ENCODE measurements at regions not wholly inside any gene's neighbourhood (a gene's known extent, or its start where the extent isn't known, plus 50 kb on each side); places are given as distances from the start of the nearest gene placed in this dataset.
A peak's percentile ranks its signal among the peaks of the same experiment; 100 is the strongest.
"Not testable (repeated sequence)": the region's sequence is repeated elsewhere in the genome, so short reads cannot be mapped to it uniquely, and the experiment has no call there.

DNA sequence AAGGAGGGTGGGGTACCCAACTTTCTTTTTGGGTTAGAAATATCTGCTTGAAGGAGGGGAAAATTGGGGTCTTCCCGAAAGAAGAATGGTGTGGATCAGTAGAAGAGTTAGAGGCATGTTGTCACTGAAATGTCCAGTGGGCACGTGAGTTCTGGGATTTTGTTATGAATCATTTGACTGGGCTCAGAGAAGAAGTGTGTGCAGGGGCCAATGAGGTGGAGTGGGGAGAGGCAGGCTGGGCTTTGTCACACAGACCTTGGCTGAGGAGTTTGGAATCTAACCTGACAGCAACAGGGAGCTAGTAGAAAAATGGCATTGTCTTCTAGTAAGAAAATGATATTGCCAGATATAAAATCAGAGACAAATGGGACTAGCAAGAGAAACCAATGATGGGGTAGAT lies 436.8 kb downstream of the MFSD1 start:
- no peak for DNase-seq

GRCh38 chr3:159239059-159239458 lies 437.2 kb downstream of the MFSD1 start:
- peak in 2 of 3 experiments; percentile 45 to 49 for DNase-seq

DNA sequence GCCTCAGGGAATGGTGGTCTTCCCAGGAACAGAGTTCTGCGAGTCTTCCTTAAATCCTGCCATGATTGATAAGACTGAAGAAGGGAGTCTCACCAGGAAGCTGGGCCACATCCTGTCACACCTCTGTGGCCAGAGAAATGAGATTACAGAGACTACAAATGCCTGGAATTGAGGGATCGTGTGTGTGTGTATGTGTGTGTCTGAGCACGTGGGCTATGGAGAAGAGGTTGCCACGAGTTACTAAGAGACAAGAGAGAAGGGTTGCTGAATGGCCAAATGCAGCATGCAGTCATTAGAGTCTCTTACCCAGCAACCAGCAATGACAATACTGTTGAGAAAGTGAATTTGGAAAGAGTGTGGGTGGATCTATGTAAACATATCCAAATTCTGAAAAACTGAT lies 443.1 kb downstream of the MFSD1 start:
- DNase-seq: no peak

DNA sequence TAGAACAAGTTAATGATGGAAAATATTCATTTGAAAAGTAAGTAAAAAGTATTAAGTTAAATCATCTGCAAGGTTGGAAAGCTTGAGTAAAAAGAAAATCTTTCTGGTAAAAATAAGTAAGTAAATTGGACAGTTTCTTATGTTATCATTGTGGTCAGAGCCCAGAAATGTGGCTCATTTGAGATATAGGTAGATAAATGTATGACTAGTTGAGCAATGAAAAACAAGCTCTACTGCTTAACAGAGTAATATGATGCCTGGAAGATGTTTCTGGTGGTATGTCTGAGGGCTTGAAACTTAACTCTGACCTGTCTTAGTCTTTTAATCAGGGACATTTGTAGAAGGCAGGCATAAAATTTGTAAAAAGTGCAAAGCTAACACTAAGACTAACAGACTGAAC lies 444.0 kb downstream of the MFSD1 start:
- no peak for DNase-seq

GRCh38 chr3:159246385-159246784 lies 444.5 kb downstream of the MFSD1 start:
- no peak for DNase-seq

- no peak for DNase-seq
Observed at GRCh38 chr3:159249472-159250174, 447.8 kb downstream of the MFSD1 start.

DNA sequence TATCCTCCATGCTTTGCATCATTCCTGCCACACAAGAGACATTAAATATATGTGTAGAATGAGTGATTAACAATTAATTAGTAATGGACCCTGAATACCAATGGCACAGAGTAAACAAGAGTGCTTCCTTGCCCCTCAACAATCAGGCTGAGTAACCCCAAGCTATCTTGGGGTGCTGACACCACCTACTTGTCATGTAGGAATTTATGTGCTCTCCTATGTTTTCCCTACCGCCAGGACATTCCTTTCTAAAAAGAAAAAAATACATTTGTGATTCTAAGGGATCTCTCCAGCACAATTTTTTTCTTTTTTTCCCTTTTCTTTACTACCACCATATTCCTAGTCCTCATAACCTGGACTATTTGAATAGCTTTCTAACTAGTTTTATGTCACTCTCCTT lies 449.1 kb downstream of the MFSD1 start:
- DNase-seq: no peak

DNA sequence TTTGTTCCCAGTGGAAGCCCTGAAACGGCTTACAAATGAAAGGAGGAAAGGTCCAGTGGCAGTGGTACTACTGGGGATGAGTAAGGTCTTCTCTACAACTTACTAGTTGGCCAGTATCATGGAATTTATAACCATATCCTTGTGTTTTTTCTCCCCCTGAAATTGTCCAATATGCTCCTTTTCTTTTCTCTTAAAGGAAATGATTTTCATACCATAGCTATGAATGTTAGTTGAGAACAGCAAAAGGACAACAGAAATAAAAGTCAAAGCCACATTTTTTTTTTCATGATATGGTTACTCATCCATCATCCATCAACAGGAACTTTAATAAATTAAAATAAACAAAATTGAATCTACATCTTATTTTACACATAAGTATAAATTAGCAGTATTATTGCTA lies 450.4 kb downstream of the MFSD1 start:
- DNase-seq: no peak

DNA sequence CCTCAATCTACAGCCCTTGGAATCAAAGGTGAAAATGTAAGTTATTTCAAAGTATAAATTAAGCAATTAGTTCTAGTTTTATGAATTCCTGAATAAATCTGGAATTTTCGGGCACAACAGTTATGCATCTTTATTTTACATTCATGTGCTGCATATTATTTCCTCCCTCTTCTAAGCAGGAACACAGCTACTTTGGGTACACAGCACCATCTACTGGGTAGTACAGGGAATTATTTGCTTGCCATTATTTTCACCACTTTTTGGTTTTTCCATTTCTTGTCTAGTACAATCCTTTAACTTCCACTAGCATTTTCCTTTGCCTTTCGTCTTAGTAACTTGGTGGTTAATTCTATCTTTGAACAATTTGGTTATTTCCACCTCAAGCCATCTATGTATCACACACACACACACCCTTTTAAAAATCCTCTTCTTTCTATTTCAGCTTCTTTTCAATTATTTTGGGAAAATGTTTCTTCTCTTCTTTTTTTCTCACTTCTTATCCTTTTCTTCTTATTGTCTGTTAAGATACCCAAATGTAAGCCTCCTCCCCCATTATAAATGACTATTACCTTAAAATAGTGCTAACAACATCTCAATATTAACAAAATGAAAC lies 451.0 kb downstream of the MFSD1 start:
- peak; percentile 14 to 82 (median 69) for DNase-seq

- no peak for DNase-seq
Observed at GRCh38 chr3:159253860-159254259, 452.0 kb downstream of the MFSD1 start.

- no peak for DNase-seq
Observed at GRCh38 chr3:159257954-159258353, 456.1 kb downstream of the MFSD1 start.

DNA sequence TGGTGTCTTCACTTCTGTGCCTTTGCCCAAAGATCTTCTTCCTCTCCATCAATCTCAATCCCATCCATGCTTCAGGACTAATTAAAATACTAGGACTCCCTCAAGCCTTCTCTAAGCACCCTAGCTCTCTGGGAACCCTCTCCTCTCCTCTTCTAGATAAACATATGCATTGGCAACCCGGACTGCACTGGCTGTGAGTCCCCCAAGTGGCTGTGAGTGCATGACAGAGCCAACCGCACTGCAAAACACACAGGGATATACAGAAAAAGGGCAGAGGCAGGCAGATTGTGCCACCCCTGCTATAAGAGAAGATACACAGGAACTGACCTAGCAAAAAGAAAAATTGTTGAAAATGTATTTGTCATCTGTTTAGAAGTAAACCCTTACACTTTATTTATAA lies 457.1 kb downstream of the MFSD1 start:
- DNase-seq: peak in 1 of 3 experiments; percentile 14

- DNase-seq: peak; percentile 27 to 86 (median 75)
Observed at GRCh38 chr3:159260049-159260662, 458.3 kb downstream of the MFSD1 start.

DNA sequence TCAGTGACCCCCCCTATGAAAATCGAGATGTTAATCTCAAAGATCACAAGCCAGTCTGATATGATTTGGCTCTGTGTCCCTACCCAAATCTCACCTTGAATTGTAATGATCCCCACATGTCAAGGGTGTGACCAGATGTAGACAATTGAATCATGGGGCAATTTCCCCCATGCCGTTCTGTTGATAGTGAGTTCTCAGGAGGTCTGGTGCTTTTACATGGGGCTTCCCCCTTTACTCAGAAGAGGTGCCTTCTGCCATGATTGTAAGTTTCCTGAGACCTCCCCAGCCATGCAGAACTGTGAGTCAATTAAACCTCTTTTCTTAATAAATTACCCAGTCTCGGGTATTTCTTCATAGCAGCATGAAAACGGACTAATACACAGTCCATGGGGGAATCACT lies 459.5 kb downstream of the MFSD1 start:
- DNase-seq: not testable (repeated sequence)

DNA sequence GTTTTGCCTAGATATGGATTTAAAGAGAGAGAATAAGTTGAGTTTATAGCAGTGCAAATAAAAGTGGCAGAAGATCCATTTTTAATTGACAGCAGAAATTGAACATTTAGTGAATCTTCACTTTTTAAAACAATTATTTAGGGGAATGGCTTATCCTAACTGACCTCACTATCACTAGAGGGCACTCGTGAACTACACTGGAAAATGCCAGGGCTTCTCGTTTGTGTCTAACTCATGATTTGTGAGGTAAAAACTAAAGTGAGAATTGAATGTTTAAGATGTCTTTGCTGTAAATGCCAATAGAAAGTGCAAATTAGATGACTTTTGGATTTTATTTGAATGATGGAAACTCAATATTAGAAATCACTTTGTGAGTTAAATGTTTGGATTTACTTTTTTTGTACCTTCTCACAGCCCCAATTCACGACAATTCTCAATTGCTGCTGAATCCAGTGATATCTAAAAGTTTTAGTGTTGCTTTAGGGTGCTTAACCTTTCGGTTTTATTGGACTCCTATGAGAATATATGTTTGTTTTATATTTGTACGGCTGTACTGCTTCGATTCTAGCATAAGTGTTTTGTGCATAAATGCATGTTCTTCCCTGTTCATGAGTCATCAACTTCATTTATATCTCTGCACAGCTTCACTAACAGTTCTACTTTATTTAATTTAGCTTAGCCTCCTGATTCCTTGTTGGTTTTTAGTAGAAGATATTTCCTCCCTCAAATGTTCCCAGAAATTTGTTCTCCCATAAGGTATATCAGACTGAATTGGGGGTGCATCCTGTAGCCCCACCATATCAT lies 462.1 kb downstream of the MFSD1 start:
- DNase-seq: peak; percentile 45 to 86 (median 52)

DNA sequence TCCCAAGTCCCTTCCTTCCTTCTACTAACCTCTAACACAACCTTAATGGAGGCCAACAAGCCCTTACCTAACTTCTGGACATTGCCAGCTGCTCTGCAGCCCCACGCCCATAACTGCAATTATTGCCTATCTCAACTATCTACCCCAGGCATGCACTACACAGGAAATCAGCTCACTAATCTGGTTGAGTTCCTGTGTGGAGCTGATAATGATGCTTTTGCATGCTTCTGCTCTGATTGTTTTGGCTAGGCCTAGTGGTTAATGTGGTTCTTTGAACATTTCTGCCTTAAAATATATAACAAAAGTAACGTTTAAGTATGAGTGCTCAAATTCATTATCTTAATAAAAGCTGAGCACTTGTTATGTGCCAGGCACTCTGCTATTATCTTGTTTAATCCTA lies 463.9 kb downstream of the MFSD1 start:
- peak in 1 of 3 experiments; percentile 30 for DNase-seq

- DNase-seq: peak; percentile 42 to 69 (median 66)
Observed at GRCh38 chr3:159266779-159267178, 464.9 kb downstream of the MFSD1 start.

DNA sequence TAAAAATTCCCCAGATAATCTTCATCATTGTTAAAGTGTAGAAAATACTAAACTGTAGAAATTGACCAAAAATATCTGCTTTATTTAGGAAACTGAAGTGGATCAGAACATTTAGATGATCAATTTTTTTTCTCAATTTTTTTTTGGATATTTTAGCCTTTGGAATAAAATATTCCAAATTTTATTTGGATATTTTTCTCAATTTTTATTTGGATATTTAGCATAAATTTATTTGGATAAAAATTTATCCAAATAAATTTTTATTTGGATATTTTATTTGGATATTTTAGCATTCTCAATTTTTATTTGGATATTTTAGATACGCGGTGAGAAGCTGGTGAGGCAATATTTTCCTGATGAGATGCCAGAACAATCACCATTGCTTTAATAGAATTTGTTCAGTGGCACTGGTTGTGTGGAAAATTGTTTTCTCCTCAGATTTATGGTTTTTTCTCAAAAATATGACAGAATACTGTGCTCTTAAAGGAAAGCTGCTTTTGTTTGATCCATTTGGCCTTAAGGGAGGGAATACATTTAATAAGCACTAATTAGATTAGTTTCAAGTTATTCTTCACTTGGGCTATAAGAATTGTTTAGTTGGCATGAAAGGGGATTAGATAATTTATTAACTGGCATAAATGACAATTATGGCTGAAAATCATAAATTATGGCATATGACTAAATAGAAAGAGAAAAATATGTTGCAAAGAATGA lies 470.1 kb downstream of the MFSD1 start:
- DNase-seq: no peak

GRCh38 chr3:159273070-159273469 lies 471.2 kb downstream of the MFSD1 start:
- no peak for DNase-seq

DNA sequence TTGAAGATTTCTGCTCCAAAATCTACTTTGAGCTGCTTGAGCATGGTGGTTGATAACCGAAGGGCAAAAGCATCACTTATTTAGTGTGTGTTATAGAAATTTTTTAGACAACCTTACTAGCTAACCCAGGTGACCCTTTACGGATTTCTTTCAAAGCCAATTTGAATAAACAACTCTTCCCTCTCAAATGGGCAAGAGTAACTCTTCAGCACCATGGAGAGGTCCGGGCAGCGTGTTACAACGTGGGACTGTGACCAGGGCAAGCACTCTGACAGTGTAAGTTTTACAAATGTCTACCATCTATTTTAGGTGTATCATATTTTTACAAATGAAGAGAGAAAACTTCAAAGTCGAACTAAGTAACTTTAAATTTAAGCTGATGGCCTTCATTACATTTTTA lies 471.8 kb downstream of the MFSD1 start:
- no peak for DNase-seq

DNA sequence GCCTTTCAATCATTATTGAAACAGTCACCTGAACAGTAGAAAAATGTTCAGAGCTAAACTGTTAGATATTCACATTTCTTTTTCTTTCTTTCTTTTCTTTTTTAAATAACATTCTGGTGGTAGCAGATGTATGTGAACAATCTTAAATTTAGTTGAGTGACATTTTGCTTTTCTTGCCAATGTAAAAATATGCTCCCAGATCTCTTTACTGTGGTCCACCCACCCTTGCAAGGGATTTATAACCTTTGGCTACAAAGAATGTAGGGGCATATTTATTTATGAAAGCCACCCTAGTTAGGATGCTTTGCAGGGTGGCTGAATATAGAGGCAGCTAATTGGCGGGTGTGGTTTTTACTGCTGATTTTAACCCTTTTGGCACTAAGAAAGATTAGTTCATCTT lies 473.9 kb downstream of the MFSD1 start:
- no peak for DNase-seq

GRCh38 chr3:159277814-159278213 lies 476.0 kb downstream of the MFSD1 start:
- DNase-seq: no peak

All from NCI-H1417 (cell line).